Activated T-cell treated with anti-CD3 and anti-CD28 coated beads, Interleukin-2, amount 50 U/mL, for 1 hour (primary cell): ENCODE measurements at regions not wholly inside any gene's neighbourhood (a gene's known extent, or its start where the extent isn't known, plus 50 kb on each side); places are given as distances from the start of the nearest gene placed in this dataset.

Source experiments
- DNase-seq: peaks from one replicate; pipeline ENCODE4 v3.0.0-alpha.2; 2020

DNA sequence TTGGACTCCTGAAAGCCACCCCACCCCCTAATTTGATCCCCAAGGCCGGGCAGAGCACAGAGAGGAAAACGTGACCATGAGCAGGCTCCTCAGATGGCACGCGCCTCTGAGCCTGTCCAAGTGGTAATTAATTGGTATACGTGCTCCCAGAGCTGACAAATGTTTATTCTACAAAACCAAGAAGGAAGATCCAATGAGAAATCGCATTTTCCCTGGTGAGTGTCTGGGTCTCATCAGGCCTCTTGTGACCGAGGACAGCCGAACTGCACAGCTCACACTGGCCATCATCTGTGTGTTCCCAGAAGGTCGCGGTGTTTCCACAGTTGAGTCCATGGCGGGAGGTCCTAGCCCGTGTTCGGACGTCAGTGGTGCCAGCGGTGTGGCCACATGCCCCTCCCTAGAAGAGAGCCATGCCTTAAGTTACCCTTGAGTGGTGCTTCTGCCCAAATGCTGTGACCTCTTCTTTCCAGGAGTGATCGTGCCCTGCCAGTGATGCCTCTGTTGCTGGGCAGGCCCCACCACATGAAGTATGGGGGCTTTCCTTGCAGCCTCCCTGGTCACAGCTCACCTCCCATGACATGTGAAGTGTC lies 317.5 kb upstream of the RTL1 start:
- no peak for DNase-seq

DNA sequence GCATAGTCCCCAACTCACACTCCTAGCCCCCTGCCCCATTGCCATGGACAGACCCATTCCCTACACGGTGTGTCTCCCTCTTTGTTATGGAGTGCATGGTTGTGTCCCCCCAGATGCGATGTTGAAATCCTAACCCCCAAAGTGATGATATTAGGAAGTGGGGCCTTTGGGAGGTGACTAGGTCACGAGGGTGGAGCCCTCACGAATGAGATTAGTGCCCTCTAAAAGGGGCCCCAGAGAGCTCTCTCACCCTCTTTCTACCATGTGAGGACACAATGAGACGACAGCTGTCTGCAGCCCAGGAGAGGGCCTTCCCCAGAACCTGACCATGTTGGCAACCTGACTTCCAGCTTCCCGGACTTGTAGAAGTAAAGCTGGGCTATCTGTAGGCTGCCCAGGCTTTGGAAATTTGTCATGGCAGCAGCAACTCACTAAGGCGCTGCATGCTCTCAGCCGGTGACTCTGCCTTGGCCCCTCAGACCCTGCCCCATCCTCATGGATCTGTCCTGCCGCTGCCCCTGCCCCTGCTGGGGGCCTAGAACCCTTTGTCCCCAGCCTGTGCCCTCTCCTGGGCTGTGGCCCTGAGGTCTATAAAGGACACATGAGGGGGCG lies 318.1 kb upstream of the RTL1 start:
- DNase-seq: no peak

- no peak for DNase-seq
These were observed 319.0 kb upstream of the RTL1 start for GRCh38 chr14:101222362-101223070.

DNA sequence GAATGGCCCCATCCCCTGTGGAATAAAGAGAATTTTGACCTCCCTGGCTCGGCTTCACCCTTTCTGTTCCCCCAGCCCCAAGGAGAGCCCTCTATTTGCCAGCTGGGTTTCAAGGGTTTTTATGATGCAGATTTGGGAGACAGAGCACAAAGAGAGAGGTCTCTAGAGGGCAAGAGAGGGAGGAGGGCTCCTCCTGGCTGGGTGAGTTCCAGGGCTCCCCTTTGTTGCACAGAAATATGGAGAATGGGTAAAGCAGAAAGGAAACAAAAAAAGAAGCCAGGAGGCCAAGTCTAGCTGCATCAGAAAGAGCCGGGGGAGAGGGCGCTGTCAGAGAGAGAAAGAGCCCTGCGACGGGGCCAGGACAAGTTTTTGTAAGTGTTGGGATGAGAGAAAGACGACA lies 319.6 kb upstream of the RTL1 start:
- no peak for DNase-seq

DNA sequence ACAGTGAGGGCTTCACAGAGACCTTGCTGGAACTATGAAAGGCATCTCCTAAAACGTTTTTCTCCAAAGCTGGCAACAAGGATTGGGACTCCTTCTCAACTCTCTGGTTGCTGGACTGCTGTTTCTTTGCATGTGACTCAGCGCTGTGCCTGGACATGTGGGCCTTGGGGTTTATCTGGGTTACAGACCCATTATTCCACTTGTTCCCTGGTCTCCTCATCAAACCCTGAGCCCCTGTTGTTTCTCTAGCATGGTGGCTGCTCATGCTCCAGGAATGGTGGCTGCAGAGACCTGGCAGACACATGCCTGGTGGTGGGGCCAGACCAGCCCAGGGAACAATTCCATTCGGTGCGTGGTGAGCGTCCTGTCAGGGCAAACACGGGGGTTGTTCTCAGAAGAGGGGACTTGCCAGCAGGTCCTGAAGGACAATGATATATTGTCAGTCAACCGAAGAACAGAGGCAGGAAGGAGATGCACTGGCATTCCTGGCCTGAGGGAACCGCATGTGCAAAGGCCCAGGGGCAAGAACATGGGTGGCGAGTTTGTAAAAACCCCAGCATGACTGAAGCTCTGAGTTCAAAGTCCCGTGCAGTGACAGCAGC lies 320.1 kb upstream of the RTL1 start:
- DNase-seq: no peak

DNA sequence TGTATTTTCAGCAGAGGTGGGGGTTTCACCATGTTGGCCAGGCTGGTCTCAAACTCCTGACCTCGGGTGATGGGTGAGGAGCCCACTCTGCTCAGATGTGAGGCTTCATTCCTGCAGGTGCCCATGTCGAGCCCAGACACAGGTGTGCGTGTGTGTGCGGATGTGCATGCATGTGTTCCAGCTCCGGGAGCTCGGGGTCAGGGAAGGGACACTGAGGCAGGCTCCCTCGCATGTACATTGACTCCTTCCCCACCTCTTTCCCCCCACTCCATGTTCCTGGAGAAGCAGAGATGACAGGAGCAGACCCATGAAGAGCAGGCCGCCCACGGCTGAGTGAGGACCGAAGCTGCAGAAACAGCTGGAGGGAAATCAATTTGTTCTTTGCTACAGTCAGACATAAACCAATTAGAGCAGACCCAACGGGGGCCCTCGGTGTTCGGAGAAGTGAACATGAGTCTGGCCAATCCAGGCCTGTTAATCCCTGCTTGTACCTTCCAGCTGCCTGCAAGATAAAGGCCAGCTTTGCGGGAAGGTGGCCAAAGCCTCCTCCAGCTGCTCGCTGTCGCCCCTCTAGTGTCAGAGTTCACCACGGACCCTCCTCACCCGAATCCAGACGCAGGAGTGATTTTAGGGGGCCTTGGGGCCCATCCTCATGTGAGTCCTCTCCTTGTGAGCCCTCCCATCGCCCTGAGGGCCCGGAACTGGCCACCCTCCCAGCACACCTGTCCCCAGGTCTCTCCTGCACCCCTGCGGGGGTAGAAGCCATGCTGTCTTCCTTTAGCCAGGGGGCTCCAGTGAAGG lies 321.0 kb upstream of the RTL1 start:
- no peak for DNase-seq

- DNase-seq: no peak
These were observed 321.9 kb upstream of the RTL1 start for GRCh38 chr14:101225157-101226152.

GRCh38 chr14:101226265-101226602 lies 322.7 kb upstream of the RTL1 start:
- no peak for DNase-seq

DNA sequence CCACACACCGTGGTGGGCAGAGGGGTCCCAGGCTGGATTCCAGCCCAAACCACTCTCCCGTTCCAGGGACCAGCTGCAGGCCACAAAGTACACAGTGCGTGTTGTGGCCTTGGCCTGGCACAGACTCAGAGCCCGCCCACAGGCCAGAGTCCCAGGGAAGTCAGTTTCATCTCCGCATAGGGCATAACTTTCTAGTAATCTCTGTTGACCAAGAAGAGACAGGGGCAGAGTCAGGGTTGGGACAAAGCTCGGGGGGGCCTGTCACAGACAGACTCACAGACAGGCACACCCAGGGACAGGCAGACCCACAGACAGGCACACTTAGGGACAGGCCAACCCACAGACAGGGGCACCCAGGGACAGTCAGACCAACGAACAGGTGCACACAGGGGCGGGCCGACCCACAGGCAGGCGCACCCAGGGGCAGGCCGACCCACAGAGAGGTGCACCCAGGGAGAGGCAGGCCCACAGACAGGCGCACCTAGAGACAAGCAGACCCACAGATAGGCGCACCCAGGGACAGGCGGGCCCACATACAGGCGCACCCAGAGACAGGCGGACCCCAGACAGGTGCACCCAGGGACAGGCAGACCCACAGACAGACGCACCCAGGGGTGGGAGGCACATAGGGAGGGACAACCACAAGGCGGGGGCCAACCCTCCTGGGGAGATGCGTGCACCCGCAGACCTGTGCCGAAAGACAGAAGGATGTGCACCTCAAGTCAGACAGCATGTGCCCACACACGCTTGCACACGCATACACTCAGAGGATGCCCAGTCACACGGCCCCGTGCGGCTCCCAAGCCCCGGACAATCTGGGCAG lies 323.3 kb upstream of the RTL1 start:
- no peak for DNase-seq

- DNase-seq: no peak
These were observed 324.4 kb upstream of the RTL1 start for GRCh38 chr14:101227611-101228594.

DNA sequence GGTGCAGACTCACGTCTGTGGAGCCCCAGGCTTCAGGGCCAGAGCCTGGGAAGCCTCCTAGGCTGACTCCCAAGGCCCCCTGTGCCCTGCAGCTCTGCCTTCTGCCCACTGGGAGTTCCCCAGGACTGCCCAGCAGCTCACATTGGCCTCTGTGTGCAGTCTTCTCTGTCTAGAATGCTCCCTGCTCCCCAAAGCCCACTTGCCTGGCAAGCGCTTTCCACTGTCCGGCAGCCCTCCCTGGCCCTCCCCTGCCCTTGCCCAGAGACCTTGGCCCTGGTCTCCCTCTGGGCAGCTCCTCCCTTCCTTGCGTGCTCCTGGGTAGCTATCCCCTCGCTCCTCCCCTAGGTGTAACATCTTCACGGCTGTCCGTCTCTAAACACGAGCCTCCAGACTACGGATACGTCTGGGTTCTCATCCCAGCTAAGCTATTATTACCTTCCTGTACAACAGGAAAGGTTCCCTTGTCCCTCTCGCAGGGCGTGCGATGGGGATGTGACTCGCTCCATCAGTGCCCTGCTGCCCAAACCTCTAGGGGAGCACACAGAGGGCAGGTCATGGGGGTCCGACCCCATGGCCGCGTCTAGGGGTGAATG lies 325.5 kb upstream of the RTL1 start:
- no peak for DNase-seq

- no peak for DNase-seq
These were observed 326.1 kb upstream of the RTL1 start for GRCh38 chr14:101229666-101230065.

GRCh38 chr14:101230161-101230850 lies 326.8 kb upstream of the RTL1 start:
- DNase-seq: no peak

DNA sequence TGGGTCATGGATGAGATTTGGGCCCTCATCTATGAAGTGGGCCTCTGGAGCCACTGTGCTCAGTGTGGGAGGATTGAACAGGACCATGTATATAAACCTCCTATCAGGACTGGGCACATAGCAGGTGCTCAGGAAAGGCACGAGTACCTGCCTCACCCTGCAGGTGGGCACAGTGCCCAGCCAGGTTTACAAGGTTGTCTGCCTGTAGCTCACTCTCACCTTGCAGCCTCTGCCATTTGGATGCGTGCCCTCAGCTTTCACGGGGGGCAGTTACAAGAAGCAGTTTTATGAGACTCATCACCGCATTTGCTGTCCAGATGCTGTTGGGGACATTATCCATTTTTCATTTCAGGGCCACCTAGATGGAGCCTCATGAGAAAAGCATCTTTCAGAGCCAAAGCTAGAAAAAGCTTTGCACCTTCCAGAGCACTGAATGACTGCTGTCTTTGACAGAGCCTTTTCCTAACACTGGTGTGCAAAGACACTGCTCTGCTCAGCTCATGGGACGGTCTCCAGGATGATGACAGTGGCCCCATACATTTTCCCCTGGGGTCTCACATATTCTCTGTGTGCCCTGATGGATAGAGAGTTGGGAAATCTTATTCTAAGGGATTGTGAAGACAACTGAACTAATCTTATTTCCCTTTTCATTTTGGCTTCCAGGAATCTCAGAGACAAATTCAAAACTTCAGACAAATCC lies 327.5 kb upstream of the RTL1 start:
- no peak for DNase-seq

- DNase-seq: no peak
These were observed 328.3 kb upstream of the RTL1 start for GRCh38 chr14:101231828-101232227.

DNA sequence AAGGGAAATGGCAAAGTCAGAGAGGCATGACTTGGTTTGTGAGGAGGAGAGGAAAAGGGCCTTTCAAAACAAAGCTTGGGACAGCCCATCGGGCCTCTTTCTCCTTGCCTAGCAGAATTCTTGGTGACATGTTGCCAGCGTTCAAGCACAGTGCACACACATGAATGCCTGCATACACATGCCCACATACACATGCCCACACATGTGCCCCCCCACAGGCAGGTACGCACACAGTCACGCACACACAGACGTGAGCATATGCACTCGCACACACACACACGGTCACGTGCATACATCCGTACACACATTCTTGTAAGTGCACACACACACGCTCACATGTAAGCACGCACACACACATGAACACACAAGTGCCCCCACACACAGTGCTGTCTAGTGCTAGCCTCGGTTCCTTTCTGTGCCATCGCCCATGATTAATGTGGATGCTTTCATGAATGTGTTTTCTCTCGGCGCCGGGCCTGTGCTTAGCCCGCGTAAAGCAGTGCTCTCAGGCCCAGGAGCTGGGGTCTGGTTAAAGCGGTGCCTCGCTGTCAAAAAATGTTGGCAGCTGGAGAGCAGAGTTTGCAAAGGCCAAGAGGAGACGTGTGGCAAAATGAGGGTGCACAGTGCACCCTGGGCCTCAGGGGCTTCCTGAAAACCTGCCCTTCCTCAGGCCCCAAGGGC lies 328.8 kb upstream of the DIO3 start:
- no peak for DNase-seq

GRCh38 chr14:101233021-101233366 lies 328.3 kb upstream of the DIO3 start:
- no peak for DNase-seq

DNA sequence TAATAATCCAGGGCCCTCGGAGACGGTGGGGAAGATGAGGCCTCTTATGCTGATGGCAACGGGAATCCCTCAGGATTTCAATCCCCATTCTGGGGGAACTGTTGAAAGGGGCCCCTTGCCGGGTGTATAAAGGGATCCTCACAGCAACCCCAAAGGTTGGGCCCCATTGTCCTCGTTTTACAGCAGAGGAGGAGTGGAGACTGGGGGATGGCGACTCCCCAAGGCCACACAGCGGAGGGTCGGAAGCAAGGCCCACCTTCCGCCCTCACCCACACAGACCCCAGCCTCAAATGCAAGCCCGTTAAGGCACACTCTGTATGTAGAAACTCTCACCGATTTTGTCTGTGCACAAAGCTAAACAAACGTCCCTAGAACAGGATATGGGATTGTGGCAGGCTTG lies 327.9 kb upstream of the DIO3 start:
- DNase-seq: no peak
